Left hindlimb (tissue), 1 donor: ENCODE measurements at regions not wholly inside any gene's neighbourhood (a gene's known extent, or its start where the extent isn't known, plus 50 kb on each side); places are given as distances from the start of the nearest gene placed in this dataset.

Experiments
- DNase-seq: peaks from one replicate; pipeline ENCODE4 v3.0.0-alpha.2; 2018

GRCh38 chr1:201754353-201754752 is 74.6 kb upstream of the IPO9 start:
- DNase-seq: no peak

- DNase-seq: no peak
These were observed 73.8 kb upstream of the IPO9 start for GRCh38 chr1:201755200-201755599.

DNA sequence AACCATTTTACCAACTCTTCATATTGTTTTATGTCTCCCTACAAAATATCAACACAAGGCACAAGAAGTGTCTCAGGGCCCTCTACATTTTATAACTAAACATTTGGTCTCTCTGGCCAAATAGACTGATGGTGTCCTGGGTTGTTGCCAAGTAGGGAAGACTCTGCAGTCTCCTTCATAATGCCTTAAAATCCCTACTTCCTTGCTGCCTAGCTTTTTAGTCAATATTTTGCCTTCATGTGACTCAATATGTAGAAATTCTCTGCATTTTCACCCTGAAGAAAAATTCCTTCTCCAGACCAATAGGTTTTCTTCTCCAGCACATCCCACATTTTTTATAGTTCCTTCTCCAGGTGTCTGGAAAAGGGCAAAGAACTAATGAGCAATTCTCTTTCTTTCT is 72.6 kb upstream of the IPO9 start:
- no peak for DNase-seq

- no peak for DNase-seq
These were observed 70.4 kb upstream of the IPO9 start for GRCh38 chr1:201758499-201759050.

DNA sequence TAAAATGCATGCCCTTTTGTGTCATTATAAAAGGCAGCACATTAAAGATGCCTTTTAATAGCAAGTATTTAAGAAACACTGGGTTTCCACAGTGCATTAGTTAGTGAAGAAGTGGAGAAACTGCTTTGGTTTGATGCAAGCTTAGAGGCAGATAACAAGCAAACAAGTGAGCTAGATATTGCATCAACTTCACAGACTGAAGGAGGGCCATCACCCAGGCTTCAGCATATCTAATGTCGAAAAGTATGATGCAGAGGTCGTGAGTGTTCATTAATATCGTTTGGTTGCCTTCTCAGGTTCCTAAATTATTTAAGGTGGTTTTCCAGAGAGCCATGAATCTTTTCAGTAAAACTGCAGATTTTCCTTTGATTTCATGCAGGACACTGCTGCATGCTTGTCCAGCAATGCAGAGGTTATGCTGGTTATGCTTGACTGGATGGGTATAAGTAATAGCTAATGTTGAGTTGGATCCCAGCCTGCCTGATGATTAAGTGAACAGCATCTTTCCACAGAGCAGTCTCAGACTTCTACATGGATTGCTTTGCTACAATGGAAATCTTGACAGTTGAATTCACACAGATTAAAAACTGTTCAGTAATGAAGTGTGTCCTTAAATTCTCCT is 69.7 kb upstream of the IPO9 start:
- no peak for DNase-seq

DNA sequence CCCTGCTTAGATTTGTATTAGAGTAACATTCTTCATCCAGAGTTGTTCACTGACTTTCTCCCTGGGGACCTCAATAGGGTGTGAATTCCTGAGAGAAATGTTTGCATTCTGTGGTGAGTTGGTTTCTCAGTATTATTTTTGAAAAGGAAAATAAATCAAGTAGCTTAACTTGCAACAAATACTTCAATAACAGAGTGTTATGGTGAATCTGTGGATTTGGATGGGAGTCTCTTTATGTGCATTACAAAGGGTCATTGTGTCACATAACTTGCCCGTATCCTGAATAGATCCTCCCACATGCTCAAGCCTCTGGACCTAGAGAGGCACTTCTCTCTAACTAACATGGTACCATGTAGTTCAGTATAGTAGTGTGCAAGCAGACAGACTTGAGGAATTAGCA is 68.4 kb upstream of the IPO9 start:
- no peak for DNase-seq

DNA sequence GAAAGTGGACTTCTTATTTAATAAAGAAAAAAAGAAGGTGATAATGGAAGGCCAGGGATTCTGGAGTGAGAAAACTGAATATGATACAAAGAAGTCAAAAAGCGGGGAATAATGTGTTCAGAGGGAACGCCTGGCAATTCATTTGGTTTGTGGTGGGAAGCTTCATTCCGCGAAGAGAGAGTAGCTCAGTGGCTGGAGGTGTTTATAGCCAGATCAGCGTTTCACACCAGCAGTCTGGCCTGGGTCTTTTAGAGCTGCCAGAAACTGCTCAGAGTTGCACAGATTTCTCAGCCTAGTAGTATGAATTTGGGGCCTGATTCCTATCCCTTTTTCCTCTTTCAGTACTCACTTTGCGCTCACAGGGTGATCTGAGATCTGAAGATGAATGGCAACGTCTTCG is 67.8 kb upstream of the IPO9 start:
- DNase-seq: peak; percentile 60

- DNase-seq: no peak
These were observed 67.1 kb upstream of the IPO9 start for GRCh38 chr1:201761871-201762270.

DNA sequence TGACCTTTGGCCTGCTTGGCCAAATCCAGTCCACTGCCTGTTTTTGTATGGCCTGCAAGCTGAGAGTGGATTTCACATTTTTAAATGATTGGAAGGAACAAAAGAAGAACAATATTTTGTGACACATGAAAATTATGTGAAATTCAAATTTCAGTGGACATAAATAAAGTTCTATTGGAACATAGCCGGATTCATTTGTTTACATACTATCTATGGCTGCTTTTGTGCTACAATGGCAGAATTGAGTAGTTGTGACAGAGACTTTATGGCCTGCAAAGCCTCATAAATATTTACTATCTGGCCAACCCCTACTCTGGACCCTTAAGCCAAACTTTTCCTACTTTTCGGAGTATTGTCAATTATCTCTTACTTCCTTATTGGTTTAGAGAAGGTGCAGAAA is 66.6 kb upstream of the IPO9 start:
- DNase-seq: no peak

DNA sequence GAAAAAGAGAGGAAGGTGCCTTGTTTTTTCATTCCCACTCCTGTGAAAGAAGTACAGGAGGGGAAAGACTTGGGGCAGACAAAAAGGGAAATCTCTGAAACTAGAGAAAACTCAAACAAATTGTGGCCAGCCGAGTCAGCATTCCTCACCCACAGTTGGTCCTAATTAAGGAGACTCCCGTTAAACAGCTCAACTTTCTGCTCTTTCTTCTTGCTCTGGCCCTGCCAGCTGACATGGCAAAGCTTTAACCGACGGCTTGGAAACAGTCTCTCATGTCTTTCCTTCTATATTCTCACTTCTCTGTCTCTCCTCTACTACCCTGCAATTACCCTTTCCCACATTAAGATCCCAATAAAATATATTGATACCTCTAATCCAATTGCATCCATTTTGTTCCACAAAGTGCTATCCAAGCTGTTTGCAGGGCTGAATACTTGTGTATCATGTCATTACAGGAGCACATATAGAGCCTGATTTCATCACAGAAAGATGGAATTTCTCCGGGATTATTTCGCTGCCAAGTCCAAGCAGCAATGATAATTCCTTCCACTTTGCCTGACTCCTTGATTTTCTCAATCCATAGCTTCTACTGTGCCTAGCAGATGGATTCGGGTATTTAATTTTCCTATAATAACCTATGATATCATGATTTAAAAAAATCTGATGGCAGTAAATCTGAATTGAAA is 65.4 kb upstream of the IPO9 start:
- DNase-seq: no peak

DNA sequence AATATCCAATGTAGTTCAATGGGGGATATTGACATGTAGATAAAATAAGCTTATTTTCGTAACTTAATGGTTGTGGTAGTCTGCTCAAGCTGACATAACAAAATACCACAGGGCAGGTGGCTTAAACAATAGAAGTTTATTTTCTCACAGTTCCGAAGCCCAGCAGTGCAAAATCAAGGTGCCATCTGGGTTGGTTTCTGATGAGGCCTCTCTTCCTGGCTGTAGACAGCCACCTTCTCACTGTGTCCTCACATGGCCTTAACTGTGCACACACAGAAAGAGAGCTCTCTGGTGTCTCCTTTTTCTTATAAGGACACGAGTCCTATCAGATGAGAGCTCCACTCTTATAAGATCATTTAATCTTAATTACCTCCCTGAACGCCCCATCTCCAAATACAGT is 64.8 kb upstream of the IPO9 start:
- DNase-seq: no peak

GRCh38 chr1:201764579-201764978 is 64.4 kb upstream of the IPO9 start:
- no peak for DNase-seq

GRCh38 chr1:201766131-201766866 is 62.7 kb upstream of the IPO9 start:
- peak; percentile 57 for DNase-seq

DNA sequence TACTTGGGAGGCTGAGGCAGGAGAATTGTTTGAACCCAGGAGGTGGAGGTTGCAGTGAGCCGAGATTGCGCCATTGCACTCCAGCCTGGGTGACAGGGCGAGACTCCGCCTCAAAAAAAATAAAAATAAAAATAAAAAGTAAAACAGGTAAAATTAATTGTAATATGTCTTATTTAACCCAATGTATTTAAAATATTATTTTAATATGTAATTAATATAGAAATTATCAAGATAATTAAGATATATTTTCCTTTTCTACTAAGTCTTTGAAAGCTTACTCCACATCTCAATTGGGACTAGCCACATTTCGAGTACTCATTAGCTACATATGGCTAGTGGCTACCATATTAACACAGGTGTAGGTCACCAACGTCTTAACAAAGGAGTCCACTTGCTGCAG is 61.6 kb upstream of the IPO9 start:
- DNase-seq: no peak

DNA sequence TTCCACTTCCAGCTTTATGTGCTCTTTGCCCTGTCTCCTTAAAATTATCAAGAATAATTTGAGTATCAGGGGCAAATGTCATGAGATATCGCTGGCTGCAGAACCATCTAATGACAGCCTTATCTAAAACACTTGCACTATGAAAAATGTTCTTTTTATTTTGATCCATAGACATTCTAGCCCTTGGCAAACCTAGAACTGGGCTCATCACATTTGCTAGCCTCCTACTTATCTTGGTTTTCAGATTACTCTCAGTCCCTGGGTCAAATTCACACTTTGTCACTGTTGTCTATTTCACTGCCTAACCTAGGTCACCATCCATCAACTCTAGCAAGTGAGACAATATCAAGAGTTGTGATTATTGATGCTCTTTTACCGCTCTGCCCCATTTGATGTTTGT is 59.9 kb upstream of the IPO9 start:
- no peak for DNase-seq

DNA sequence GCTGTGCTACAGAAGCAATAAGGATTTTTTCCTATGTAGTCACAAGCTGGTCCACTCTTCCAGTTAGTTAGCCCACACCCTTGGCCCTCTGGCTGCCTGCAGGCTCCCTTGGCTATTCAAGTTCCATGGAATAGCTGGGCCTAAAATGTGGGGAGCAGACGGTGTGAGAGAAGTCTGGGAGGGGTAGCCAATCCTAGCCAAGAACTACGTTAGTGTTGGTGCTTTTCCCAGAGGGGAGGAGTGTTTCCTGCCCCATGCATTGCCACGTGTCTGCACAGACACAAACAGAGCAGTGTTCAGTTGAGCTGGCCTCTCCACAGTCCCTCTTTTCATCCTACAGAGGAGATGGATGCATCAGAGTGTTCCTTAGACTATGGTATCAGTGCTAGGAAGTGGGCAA is 59.0 kb upstream of the IPO9 start:
- peak; percentile 72 for DNase-seq

DNA sequence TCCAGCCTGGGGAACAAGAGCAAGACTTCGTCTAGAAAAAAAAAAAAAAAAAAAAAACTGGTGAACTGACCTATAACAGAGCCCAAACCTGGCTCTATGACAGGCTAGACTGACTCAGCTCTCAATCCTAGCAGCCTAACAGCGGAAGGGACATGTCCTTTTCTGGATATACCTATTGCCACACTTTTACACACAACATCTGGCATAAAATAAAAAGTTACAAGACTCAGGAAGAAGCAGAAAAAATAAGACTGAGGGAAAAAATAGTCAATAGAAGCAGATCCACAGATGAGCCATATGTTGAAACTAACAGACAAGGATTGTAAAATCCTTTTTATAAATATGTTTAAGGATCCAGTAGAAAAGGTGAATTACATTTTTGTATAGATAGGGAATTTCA is 57.5 kb upstream of the IPO9 start:
- no peak for DNase-seq

GRCh38 chr1:201772178-201772577 is 56.8 kb upstream of the IPO9 start:
- no peak for DNase-seq

DNA sequence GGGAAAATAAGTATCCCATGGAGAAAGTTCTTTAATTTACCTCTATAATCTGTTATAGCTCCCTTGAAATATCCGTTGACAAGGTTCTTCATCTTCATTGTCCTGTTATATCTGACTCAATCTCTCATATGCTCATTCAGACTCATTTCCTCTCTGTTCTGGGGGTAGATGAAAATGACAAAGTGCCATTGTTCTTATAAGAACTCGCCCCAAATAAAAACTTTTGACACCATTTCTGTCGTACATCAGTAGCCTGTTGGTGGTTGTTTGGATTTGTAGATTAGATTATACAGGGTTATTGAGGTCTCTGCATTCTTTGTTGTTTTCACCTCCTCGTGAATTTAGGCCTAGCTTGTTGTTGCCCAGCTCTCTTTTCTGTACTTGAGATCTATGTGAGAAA is 55.2 kb upstream of the IPO9 start:
- DNase-seq: no peak

- DNase-seq: no peak
These were observed 54.6 kb upstream of the IPO9 start for GRCh38 chr1:201774224-201774982.

GRCh38 chr1:201774983-201775344 is 54.0 kb upstream of the IPO9 start:
- no peak for DNase-seq

GRCh38 chr1:201775380-201775779 is 53.6 kb upstream of the IPO9 start:
- DNase-seq: no peak
